GM18870 (cell line): ENCODE measurements at regions not wholly inside any gene's neighbourhood (a gene's known extent, or its start where the extent isn't known, plus 50 kb on each side); places are given as distances from the start of the nearest gene placed in this dataset.
A peak's percentile ranks its signal among the peaks of the same experiment; 100 is the strongest.
"Not testable (repeated sequence)": the region's sequence is repeated elsewhere in the genome, so short reads cannot be mapped to it uniquely, and the experiment has no call there.

Source experiments
- ATAC-seq: cut with Tn5 transposase; IDR thresholded peaks from one replicate; pipeline ENCODE4 v1.9.1; 2021; ENCODE audit warnings: moderate library complexity; ENCODE audit not compliant: unreplicated experiment

DNA sequence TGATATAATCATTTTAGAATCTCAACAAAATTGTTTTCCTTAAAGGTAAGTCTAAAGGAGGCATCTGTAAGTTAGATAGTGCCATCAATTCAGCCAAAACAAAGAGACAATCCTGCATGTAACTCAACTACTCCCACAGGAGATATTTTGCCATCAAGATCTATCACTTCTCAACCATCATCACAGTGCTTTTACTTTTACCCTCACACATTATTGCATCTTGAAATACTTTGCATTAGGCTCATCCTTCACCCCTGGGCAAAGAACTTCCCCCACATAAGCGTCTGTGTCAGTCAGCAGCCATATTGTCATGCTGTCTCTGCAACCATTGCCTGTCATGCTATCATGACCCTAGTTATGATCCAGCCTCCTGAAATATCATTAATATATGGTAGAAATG is 54.9 kb upstream of the NLGN1 start:
- no peak for ATAC-seq

DNA sequence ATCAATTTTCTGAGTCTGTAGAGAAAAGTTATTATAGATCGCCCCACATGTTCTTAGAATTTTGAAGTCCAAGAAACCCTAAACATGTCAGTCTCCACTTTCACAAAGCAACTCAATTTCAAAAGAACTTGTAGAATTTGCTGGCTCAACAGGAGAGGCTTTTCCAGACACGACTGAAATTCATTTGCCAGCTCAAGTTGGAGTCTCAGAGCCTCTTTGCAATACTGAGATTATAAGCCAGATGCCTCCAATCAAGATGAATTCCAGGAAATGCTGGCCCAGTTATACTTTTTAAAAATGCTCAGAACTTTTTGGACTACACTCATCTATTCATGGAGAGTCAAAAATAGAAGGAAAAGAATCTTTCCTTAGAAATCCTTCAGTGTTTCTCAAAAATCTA is 56.9 kb upstream of the NLGN1 start:
- no peak for ATAC-seq

- no peak for ATAC-seq
These were observed 61.3 kb upstream of the NLGN1 start for GRCh38 chr3:173336261-173336660.

DNA sequence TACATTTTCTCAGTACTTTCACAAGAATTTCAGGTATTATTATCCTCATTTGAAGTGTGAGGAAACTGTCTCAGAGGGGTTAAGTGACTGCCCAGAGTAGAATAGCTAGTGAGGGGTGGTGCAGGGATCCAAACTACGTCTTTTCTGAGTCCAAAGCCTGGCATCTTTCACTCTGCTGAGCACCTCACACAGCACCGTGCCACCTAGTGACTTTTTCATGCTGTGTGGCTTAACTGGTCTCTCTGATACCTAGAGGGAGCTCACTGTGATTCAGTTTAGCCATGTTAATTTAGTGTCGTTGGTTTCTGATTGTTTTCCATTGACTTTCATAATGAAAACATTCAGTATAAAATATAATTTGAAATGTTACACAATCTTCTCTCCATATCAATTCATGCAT is 91.4 kb upstream of the NLGN1 start:
- ATAC-seq = no peak

DNA sequence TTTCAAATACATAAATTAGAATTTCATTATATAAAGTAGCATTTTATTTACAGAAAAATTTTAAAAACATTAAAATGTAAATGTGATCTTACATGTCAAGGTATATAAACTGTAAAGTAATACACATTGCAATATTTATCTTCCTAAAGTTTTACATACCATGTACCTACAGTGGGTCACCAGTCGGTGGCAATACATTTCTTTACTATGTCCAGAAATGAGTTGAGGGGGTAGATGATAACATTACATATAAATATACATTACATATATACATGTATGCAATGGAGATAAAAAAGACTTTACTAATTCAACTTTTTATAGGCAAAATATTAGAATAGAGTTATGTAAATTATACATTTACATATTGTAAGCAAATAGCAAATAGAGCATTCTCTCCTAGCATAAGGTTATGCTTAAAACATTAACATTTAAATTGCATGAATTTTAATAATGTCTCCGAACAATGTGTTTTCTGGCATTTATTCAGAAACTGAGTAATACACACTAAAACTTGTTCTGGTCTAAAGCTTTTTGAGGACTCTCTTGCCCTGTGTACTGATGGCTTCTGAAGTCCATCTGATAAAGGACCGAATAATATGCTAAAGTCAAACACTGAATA is 93.3 kb upstream of the NLGN1 start:
- ATAC-seq = no peak

- ATAC-seq = no peak
These were observed 95.9 kb upstream of the NLGN1 start for GRCh38 chr3:173301647-173302046.

- ATAC-seq = no peak
These were observed 108.5 kb upstream of the NLGN1 start for GRCh38 chr3:173289072-173289471.

DNA sequence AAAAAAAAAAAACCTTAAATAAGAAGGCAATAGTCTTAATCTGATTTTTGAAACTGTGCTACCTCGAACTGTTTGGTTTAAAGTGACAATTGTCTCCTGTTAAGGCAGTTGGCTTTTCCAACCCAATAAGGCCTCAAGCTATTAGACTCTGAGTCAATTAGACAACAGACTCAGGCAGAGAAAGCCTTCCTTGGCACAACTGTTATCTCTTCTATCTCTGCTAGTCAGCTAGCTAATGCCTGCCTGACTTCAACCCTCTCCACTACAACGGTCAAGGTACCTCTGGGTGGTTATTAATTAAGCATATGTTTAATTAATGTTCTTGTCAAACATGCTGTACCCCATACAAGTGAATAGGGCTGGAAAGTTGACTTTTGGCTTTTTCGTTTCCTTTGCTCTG is 110.2 kb upstream of the NLGN1 start:
- no peak for ATAC-seq

GRCh38 chr3:173286507-173286906 is 111.0 kb upstream of the NLGN1 start:
- not testable (repeated sequence) for ATAC-seq

GRCh38 chr3:173284301-173284700 is 113.2 kb upstream of the NLGN1 start:
- ATAC-seq = no peak

DNA sequence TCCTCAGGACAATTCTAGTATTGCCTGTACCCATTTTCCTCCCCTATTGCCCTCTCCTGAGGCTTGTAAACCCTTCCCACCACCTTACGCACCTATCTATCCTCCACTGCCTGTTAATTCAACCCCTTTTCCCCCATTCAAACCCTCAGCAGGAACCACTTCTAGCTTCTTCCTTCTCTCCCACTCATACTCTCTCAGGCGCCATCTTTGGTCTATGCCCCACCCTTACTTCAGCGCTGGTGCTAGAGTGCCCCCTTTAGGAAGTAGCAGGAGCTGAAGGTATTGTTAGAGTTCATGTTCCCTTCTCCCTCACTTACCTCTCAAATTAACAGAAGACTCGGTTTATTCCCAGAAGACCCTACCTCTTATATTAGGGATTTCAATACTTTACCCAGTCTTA is 121.8 kb upstream of the NLGN1 start:
- ATAC-seq = peak; percentile 55

GRCh38 chr3:173273838-173274237 is 123.7 kb upstream of the NLGN1 start:
- ATAC-seq = no peak

DNA sequence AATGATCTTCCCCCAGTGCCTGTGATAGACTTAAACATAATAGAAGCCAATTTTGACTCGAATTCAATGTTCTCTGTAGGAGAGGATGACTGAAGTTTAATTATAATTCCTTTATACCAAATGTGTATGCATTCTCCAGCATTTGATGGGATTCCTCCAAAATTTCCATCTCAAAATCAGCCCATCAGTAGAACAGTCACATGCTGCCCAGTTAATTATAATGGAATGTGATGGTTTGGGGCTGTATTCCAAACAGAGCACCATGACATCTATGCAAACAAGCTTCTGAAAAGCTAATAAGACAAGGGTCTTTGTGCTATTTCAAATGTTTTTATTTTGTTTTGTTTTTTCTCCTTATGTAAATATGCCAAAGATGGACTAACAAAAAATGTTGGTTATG is 127.7 kb upstream of the SPATA16 start:
- ATAC-seq = no peak

GRCh38 chr3:173267716-173268115 is 126.7 kb upstream of the SPATA16 start:
- no peak for ATAC-seq

DNA sequence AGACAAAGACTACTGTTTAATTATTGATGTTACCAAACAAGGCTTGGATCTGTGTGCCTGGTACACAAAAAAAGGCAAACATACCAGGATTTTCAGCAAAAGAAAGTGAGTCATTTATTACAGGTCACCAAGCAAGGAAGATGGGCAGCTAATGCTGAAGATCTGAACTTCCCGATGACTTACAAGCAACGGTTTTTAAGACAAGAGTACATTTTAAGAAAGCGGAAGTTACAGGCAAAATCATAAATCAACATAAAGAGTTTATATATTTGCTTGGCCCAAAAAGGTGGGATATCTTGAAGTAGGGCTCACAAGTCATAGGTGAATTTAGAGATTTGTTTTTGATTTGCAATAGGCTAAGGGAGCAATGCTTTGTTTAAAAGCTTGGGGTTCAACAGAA is 125.4 kb upstream of the SPATA16 start:
- ATAC-seq = no peak

DNA sequence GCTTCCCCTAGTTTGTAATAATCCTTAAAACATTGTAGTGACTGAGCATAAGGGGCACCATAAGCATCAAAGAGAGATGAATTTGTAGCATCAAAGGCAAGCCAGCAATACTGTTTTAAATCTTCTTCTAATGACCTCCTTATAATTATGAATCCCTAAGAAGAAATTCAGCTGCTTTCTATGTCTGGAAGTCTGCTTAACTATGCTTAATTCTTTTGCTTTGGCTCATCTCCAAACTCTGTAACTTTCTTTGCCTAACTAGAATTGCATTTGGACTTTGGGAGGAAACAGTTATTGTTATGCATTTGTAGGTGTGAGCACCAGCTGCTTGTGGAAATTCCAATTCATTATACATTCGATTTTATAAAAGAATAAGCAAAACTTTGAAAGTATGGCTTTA is 117.7 kb upstream of the SPATA16 start:
- ATAC-seq = no peak

- no peak for ATAC-seq
These were observed 116.8 kb upstream of the SPATA16 start for GRCh38 chr3:173257797-173258196.

DNA sequence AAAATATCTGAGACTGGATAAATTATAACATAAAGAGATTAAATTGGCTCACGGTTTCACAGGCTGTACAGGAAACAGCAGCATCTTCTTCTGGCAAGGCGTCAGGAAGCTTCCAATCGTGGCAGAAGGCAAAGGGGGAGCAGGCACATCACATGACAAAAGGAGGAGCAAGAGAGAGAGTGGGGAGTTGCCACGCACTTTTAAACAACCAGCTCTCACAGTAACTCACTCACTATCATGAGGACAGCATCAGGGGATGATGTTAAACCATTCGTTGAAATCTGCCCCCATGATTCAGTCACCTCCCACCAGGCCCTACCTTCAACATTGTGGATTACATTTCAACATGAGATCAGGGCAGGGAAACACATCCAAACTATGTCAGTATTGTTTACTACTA is 114.5 kb upstream of the SPATA16 start:
- no peak for ATAC-seq

DNA sequence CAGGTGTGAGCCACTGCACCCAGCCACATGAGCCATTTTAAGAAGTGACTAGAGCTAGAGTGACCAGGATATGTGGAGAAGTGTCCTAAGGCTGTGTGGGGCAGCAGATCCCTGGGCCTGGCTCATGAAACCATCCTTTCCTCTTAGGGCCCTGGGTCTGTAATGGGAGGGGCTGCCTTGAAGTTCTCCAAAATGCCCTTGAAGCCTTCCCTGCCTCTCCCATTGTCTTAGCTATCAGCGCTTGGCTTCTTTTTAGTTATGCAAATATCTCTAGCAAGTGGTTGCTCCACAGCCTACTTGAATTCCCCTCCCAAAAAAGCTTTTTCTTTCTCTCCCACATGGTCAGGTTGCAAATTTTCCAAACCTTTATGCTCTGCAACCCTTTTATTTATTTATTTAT is 112.4 kb upstream of the SPATA16 start:
- ATAC-seq = no peak

DNA sequence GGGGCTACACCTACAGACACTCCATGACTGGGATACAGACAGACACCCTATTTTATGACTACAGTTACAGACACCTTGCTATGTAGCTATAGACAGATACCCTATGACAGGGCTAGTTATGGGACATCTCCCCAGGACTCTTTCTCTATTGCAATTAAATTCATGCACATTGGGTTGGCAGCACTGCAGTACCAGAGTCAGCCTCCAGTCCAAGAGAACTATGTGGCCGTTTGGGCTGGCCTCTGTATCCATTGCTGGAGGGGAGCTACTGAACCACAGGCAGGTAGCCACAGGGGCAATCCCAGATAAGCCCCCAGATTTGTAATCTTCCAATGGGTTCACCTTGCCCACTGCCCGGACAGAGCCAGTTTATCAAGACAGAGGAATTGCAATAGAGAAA is 108.4 kb upstream of the SPATA16 start:
- no peak for ATAC-seq

- no peak for ATAC-seq
These were observed 100.7 kb upstream of the SPATA16 start for GRCh38 chr3:173241727-173242126.

GRCh38 chr3:173238091-173238490 is 97.1 kb upstream of the SPATA16 start:
- no peak for ATAC-seq

GRCh38 chr3:173225351-173225750 is 84.3 kb upstream of the SPATA16 start:
- ATAC-seq = no peak

DNA sequence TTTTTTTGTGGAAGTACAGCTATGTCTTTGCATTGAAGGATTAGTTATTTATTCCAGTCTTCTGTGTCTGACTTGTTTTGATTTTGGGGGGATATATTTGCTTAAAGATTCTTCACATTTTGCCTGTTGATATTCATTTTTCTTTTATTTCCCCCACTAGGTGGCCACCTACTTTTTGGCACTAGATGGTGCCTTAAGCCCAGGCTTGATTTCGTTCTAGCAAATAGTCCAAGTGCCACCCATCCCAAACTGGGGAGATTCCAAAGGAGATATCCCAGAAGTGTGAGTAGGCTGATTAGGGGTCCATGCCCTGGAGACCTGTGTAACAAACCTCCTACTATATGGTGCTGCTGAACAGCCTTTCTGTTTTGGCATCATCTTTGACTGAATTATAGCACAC is 80.0 kb upstream of the SPATA16 start:
- ATAC-seq = peak; percentile 48
